ENCODE measurements at regions not wholly inside any gene's neighbourhood (a gene's known extent, or its start where the extent isn't known, plus 50 kb on each side); places are given as distances from the start of the nearest gene placed in this dataset.

DNA sequence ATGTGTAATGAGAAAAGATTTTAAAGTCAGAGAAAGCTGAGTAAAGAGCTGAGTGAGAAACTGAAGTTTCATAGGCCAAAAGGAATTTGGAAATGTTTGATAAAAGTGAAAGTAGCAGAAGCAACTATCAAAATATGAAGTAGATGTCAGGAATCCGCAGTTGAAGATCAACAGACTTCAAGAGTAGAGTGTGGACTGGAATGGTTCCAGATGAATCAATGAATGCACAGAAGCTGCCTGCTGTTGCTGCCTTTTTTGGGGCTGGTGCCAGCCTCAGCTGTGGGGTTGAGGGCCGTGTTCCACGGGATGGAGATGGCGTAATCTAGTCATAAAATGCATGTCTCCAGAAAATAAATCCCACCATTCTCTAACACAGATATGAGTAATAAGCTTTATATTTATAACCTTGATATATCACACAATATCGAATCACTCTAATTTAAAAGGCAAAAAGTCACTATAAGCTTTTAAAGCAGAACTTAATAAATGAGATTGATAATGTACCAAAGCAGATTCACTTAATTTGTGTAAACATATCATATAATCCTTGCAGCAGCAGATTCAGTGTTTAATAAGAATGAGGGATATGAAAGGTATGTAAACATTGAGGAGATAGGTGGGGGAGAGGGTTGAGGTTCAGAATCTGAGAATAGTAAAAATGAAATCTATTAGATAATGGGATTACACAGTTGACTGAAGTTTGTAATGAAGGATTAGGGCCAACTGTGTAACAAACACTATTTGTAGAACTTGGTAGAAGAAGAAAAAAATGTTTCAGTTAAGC lies 652.3 kb upstream of the FTMT start:
- DNase-seq (ENCODE audit: low spot score), result no peak

DNA sequence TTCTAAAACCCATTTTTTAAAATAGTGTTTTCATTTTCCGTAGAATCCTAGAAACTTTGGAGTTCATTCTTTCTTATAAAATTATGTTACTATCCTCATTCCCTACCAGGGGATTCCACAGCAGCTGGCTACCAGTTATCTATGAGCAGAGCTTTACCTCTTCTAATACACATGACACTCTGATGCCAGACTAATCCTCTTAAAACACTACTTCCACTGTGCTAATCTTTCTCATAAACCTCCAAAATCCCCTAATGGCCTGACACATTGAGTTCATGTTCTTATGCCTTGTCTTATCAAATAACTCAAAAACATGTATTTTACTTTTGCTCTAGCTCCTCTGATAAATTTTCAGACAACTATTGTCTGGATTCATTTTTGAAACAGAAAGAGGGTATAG lies 633.6 kb upstream of the FTMT start:
- no peak for DNase-seq (ENCODE audit: low spot score)

DNA sequence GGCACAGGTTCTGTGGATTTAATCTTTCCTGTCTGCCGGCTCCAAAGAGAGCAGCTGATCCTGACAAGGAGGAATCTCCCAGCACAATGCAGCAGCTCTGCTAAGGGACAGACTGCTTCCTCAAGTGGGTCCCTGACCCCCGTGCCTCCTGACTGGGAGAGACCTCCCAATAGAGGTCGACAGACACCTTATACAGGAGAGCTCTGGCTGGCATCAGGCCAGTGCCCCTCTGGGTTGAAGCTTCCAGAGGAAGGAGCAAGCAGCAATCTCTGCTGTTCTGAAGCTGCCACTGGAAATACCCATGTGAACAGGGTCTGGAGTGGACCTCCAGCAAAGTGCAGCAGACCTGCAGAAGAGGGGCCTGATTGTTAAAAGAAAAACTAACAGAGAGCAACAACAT lies 630.2 kb upstream of the FTMT start:
- DNase-seq (ENCODE audit: low spot score), result no peak

DNA sequence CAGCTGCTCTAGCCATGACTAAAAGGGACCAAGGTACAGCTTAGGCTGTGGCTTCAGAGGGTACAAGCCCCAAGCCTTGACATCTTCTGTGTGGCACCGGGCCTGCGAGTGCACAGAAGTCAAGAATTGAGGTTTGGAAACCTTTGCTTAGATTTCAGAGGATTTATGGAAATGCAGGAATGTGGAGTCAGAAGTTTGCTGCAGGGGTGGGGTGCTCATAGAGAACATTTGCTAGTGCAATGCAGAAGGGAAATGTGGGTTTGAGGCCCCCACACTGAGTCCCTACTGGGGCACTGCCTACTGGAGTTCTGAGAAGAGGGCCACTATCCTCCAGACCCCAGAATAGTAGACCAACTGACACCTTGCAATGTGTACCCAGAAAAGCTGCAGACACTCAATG lies 624.9 kb upstream of the FTMT start:
- DNase-seq (ENCODE audit: low spot score), result no peak

- DNase-seq (ENCODE audit: low spot score), result no peak
Observed at GRCh38 chr5:121239951-121240350, 611.7 kb upstream of the FTMT start.

- DNase-seq (ENCODE audit: low spot score), result no peak
Observed at GRCh38 chr5:121246971-121247370, 604.7 kb upstream of the FTMT start.

- no peak for DNase-seq (ENCODE audit: low spot score)
Observed at GRCh38 chr5:121251954-121252353, 599.7 kb upstream of the FTMT start.

DNA sequence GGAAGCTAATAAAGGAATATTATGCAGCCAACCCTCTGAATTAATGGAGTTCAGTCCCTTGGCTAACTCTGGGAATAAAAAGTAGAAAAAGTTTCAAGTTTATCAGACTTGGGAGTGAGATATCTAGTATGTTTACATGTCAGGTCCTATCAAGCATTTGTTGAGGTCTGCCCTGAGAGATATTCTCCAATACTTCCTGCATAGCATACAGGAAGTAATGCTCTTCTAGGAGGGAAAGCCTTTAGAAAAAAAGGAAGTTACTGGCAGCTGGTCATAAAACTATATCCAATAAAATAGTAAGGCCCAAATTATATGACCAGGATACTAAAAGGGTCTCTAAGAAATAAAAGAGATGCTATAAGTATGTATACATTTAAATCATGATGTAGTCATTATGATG lies 594.1 kb upstream of the FTMT start:
- no peak for DNase-seq (ENCODE audit: low spot score)

GRCh38 chr5:121263456-121263855 lies 588.2 kb upstream of the FTMT start:
- no peak for DNase-seq (ENCODE audit: low spot score)

DNA sequence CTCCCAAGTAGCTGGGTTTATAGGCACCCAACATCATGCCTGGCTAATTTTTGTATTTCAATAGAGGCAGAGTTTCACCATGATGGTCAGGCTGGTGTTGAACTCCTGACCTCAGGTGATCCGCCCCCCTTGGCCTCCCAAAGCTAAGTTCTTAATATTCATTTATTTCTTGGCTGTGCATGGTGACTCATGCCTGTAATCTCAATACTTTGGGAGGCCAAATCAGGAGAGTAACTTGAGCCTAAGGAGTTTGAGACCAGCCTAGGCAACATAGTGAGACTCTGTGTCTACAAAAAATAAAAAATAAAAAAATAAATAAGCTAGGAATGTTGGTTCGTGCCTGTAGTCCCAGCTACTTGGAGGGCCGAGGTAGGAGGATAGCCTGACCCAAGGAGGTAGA lies 587.1 kb upstream of the FTMT start:
- no peak for DNase-seq (ENCODE audit: low spot score)

DNA sequence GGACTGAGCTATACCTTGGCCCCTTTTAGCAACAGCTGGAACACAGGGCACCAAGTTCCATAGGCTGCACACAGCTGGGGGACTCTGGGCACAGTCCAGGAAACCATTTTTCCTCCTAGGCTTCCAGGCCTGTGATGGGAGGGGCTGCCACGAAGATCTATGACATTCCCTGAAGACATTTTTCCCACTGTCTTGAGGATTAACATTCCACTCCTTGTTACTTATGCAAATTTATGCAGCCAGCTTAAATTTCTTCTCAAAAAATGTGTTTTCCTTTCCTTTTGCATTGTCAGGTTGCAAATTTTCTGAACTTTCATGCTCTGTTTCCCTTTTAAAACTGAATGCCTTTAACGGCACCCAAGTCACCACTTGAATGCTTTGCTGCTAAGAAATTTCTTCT lies 580.1 kb upstream of the FTMT start:
- no peak for DNase-seq (ENCODE audit: low spot score)

GRCh38 chr5:121273833-121274433 lies 577.7 kb upstream of the FTMT start:
- no peak for DNase-seq (ENCODE audit: low spot score)

DNA sequence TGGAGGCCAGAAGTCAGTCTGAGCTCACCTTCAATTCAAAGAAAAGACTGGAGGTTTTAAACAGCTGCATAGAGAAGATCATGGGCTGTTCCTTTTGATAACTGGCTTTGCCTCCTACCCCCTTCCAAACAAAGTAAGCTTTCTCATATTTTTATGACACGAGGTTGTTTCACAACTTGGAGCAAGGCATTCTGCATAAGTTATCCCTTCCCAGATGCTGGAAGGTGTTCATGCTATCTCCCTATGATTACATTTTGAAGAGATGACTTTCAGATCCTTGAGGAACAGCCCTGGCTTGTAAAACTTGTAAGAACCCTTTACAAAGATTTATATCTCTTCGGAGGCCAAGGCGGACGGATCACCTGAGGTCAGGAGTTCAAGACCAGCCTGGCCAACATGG lies 571.9 kb upstream of the FTMT start:
- DNase-seq (ENCODE audit: low spot score), result no peak

DNA sequence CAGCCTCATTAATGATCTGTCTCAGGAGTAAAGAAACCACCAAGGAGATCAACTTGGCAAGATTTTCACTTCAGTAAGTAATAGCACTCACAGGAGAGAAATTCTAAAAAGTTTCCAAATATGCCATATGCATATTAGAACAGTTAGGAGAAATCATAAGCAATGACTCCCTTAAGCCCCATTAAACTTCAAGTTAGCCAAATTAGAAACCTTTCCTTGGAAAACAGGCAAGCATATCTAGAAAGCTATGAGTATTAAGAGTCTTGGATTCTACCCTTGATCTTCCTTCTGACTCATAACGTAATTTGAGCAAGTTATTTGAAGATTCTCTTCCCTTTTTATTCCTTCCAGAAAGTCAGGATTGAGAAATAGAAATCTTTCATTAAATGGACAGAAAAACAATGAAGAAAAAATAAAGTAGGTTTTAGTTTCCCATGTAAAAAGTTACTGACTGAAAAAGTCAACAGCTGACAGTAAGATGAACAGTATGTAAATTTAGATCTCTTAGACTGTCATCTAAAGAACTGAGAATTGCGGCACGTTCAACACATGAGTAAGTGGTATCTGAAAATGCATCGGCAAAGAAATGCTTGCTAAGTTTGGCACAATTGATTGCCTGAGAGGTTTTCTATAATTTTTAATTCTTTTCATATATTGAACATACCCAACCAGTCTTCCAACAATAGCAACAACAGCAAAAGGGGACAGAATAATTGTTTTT lies 565.7 kb upstream of the FTMT start:
- DNase-seq (ENCODE audit: low spot score), result no peak

DNA sequence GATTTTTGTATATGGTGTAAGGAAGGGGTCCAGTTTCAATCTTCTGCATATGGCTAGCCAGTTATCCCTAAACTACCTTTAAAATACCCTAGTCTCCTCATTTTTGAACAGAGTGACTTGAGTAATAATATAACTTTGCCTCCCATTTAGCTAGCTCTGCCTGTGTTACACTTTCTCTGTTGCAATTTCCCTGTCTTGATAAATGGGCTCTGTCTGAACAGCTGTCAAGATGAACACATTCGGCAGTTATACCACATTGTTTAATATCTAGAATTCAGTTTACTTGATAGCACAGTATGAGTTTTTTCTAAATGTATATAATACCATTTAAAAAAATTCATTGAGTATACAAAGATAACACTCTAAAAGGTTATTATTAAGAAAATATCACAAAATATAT lies 562.9 kb upstream of the FTMT start:
- no peak for DNase-seq (ENCODE audit: low spot score)

DNA sequence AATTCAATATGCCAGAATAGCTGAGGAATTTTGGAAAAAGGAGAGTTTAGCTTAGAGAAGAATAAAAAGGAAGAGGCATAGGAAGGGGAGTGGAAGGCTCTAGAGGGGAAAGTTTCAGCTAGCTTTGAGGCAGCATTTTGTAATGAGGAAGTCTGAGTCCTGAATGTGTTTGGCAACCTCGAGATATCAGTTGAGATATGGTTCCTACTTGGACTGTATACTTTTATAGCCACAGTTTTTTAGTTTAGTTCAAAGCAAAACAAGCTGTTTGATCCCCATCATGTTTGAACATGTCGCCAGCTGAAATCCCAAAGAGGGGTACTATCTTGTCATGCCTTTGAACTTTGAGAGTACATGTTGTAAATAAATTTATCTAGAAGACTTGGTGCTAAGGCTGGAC lies 559.0 kb upstream of the FTMT start:
- no peak for DNase-seq (ENCODE audit: low spot score)

DNA sequence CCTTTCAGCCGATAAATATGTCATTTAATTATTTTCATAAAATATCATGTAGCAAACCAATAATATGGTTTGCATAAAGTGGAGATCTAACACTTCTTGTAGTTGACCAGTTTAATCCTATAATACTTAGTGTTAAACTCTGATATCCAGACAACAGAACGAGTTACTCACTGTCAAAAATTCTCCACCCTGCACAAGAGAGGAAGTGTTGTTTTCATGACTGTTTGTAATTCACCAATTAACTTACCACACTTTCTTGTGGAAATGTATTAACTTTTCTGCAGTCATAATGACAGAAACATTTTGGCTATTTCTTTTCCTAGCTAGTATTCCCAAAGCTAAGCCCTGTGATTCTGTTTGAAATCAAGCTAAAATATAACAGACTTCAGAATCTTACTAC lies 555.3 kb upstream of the FTMT start:
- DNase-seq (ENCODE audit: low spot score), result no peak

DNA sequence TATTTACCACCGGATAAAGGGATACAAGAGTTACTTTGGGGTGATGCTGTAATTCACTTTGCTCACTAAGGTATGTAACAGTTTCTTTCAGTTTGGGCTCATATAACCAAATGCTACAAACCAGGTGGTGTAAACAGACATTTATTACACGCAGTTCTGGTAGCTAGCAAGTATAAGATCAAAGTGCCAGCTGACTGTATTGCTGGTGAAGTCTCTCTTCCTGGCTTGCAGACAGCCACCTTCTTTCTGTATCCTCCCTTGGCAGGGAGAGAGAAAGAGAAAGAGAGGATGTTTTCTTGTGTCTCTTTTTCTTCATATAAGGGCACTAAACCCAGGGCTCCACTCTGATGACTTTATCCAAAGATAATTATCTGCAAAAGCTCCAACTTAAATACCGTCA lies 552.5 kb upstream of the FTMT start:
- DNase-seq (ENCODE audit: low spot score), result no peak

DNA sequence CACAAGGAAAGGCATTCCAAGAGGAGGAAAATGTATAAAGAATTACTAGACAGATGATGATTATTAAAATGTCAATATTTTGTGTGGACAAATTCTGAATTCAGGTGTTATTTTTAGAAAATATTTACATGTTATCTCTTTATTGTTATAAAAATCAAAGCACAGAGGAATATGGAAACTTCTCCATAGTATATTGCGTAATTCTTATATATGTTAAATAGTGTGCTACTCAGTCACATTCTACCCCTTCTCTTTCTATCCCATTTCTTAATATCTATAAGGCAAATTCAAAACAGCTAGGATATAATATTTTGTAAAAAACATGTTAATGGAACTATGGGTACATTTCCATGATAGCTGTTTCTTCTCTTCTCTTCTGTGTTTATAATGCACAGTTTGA lies 546.8 kb upstream of the FTMT start:
- no peak for DNase-seq (ENCODE audit: low spot score)

GRCh38 chr5:121313886-121314285 lies 537.8 kb upstream of the FTMT start:
- no peak for DNase-seq (ENCODE audit: low spot score)

DNA sequence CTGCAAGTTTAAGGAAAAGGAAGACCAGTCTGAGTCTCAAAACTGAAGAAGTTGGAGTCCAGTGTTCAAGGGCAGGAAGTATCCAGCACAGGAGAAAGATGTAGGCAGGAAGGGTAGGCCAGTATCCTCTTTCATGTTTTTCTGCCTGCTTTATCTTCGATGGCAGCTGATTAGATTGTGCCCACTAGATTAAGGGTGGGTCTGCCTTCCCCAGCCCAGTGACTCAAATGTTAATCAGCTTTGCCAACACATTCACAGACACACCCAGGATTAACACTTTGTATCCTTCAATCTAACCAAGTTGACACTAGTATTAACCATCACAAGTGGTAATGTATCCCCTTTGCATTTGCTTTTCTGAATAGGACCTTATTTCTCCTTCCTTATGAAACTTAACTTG lies 535.9 kb upstream of the FTMT start:
- no peak for DNase-seq (ENCODE audit: low spot score)

GRCh38 chr5:121319292-121319691 lies 532.4 kb upstream of the FTMT start:
- no peak for DNase-seq (ENCODE audit: low spot score)

DNA sequence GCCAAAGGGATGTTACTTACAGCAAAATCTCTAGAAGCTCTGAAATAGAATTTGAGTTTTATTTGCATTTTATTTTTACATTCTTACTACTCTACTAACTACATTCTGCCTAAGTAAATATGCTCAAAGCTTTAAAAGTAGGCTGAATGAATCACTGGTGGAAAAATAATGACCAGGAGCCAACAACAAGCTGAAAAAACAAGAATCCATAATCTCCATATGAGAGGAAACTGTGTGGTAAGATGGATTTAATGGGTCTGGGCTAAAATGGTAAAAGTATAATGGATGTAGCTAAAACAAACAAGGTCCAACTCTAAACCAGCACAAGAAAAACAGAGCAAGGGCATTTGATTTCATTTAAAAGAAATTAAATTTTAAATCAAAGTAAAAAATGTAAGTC lies 525.8 kb upstream of the FTMT start:
- DNase-seq (ENCODE audit: low spot score), result no peak
